ENCODE measurements at regions not wholly inside any gene's neighbourhood (a gene's known extent, or its start where the extent isn't known, plus 50 kb on each side); places are given as distances from the start of the nearest gene placed in this dataset.

DNA sequence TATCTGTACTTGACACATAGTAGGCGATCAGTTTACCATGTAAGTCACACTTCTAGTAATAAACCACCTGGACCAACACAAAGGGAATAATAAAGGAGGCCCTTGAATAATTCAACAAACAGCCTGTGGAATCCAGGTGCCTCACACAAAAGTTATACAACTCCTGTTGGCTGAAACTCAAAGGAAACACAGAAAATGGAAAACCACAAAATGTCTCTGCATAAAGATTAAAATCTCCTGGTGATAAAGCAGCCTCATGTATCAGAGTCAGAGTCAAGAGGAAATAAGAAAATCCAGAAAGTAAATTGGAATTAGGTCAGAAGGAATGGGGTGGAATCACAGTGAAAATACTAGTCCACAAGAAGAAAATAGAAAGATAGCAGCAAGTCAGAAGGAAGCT, 592.5 kb downstream of the NPHP4 start:
- no peak overlapping the region for H3K9ac ChIP-seq (ENCODE audit: low read length)
- no peaks in the 10 kb centered on the region for H3K79me2 ChIP-seq (replicated peaks; ENCODE audit: insufficient read depth, low read length)
- H3K27me3 ChIP-seq (ENCODE audit: insufficient read depth, low read depth, low read length) = no peaks in the 10 kb centered on the region
- TF ChIP-seq SMC3 (conservative IDR thresholded peaks at IDR 0.05; ENCODE audit: poor library complexity) = no peak
- no peak overlapping the region for H3K4me3 ChIP-seq (ENCODE audit: low read length)
- no peaks in the 10 kb centered on the region for H3F3A ChIP-seq (ENCODE audit: insufficient read depth, low read length, poor library complexity, severe bottlenecking)
- H3K4me2 ChIP-seq (ENCODE audit: low read length) = no peak overlapping the region
- H2AFZ ChIP-seq (ENCODE audit: low read depth, low read length) = no peak overlapping the region
- H3K9me3 ChIP-seq (ENCODE audit: low read length) = no peaks in the 10 kb centered on the region
- no peak overlapping the region for H3K27ac ChIP-seq (ENCODE audit: low read length)
- H3K9me2 ChIP-seq (ENCODE audit: insufficient read depth, low read length) = no peaks in the 10 kb centered on the region
- no peaks in the 10 kb centered on the region for H4K20me1 ChIP-seq (ENCODE audit: insufficient read depth)
- no peaks in the 10 kb centered on the region for H3K36me3 ChIP-seq (ENCODE audit: insufficient read depth, low read length)

DNA sequence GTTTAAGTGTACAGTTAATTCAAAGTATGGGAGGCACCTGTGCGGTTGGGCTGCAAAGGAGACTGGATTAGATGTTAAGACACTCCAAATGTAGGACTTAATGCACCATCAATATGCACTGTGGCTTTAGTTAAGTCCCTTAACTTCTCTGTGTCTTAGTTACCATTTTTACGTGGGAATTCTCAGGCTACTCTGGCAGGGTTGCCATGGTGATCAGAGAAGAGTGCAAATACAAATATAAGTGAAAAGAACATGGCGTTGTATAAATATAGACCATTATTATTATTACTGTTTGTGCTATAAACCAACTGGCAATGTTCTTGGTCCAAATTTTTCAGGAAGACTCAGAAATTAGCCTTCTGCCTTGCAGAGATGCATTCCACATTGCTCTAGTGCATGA, 595.6 kb downstream of the NPHP4 start:
- no peak overlapping the region for H3K27ac ChIP-seq (ENCODE audit: low read length)
- no peak for TF ChIP-seq EP300 (conservative IDR thresholded peaks at IDR 0.05; ENCODE audit: poor library complexity, severe bottlenecking)
- no peak for TF ChIP-seq POLR2AphosphoS5 (IDR thresholded peaks at IDR 0.05)
- TF ChIP-seq EZH2 (IDR thresholded peaks at IDR 0.05; ENCODE audit: borderline replicate concordance, insufficient read depth, low read length, poor library complexity, severe bottlenecking) = no peak
- no peak for TF ChIP-seq MXI1 (conservative IDR thresholded peaks at IDR 0.05; ENCODE audit: poor library complexity, severe bottlenecking)
- no peak for TF ChIP-seq RAD21 (conservative IDR thresholded peaks at IDR 0.05)
- TF ChIP-seq, protein P1, sequence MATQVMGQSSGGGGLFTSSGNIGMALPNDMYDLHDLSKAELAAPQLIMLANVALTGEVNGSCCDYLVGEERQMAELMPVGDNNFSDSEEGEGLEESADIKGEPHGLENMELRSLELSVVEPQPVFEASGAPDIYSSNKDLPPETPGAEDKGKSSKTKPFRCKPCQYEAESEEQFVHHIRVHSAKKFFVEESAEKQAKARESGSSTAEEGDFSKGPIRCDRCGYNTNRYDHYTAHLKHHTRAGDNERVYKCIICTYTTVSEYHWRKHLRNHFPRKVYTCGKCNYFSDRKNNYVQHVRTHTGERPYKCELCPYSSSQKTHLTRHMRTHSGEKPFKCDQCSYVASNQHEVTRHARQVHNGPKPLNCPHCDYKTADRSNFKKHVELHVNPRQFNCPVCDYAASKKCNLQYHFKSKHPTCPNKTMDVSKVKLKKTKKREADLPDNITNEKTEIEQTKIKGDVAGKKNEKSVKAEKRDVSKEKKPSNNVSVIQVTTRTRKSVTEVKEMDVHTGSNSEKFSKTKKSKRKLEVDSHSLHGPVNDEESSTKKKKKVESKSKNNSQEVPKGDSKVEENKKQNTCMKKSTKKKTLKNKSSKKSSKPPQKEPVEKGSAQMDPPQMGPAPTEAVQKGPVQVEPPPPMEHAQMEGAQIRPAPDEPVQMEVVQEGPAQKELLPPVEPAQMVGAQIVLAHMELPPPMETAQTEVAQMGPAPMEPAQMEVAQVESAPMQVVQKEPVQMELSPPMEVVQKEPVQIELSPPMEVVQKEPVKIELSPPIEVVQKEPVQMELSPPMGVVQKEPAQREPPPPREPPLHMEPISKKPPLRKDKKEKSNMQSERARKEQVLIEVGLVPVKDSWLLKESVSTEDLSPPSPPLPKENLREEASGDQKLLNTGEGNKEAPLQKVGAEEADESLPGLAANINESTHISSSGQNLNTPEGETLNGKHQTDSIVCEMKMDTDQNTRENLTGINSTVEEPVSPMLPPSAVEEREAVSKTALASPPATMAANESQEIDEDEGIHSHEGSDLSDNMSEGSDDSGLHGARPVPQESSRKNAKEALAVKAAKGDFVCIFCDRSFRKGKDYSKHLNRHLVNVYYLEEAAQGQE (IDR thresholded peaks at IDR 0.05; ENCODE audit: borderline replicate concordance) = no peak
- TF ChIP-seq SMC3 (conservative IDR thresholded peaks at IDR 0.05; ENCODE audit: poor library complexity) = no peak
- TF ChIP-seq, protein P2, sequence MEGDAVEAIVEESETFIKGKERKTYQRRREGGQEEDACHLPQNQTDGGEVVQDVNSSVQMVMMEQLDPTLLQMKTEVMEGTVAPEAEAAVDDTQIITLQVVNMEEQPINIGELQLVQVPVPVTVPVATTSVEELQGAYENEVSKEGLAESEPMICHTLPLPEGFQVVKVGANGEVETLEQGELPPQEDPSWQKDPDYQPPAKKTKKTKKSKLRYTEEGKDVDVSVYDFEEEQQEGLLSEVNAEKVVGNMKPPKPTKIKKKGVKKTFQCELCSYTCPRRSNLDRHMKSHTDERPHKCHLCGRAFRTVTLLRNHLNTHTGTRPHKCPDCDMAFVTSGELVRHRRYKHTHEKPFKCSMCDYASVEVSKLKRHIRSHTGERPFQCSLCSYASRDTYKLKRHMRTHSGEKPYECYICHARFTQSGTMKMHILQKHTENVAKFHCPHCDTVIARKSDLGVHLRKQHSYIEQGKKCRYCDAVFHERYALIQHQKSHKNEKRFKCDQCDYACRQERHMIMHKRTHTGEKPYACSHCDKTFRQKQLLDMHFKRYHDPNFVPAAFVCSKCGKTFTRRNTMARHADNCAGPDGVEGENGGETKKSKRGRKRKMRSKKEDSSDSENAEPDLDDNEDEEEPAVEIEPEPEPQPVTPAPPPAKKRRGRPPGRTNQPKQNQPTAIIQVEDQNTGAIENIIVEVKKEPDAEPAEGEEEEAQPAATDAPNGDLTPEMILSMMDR (IDR thresholded peaks at IDR 0.05; ENCODE audit: poor library complexity, severe bottlenecking) = no peak
- no peak for TF ChIP-seq TAF1 (IDR thresholded peaks at IDR 0.05; ENCODE audit: low read depth)

GRCh38 chr1:5394111-5394510, 598.1 kb downstream of the NPHP4 start:
- Histone ChIP-seq H3K27me3 (ENCODE audit: insufficient read depth, low read depth, low read length) (no peaks in the 10 kb centered on the region), H3K9ac (ENCODE audit: low read length) (no peak overlapping the region), H3K9me2 (ENCODE audit: insufficient read depth, low read length) (no peaks in the 10 kb centered on the region), H3K79me2 (replicated peaks; ENCODE audit: insufficient read depth, low read length) (no peaks in the 10 kb centered on the region), H3K4me2 (ENCODE audit: low read length) (no peak overlapping the region), H3K36me3 (ENCODE audit: insufficient read depth, low read length) (no peaks in the 10 kb centered on the region), H4K20me1 (ENCODE audit: insufficient read depth) (no peaks in the 10 kb centered on the region), H3K9me3 (ENCODE audit: low read length) (no peaks in the 10 kb centered on the region), H3K4me3 (ENCODE audit: low read length) (no peak overlapping the region), H3K27ac (ENCODE audit: low read length) (no peak overlapping the region), H2AFZ (ENCODE audit: low read depth, low read length) (no peak overlapping the region), H3F3A (ENCODE audit: insufficient read depth, low read length, poor library complexity, severe bottlenecking) (no peaks in the 10 kb centered on the region)
- TF ChIP-seq SMC3 (conservative IDR thresholded peaks at IDR 0.05; ENCODE audit: poor library complexity) (no peak), RAD21 (conservative IDR thresholded peaks at IDR 0.05) (no peak), TAF1 (IDR thresholded peaks at IDR 0.05; ENCODE audit: low read depth) (no peak), EZH2 (IDR thresholded peaks at IDR 0.05; ENCODE audit: borderline replicate concordance, insufficient read depth, low read length, poor library complexity, severe bottlenecking) (no peak), POLR2AphosphoS5 (IDR thresholded peaks at IDR 0.05) (no peak), EP300 (conservative IDR thresholded peaks at IDR 0.05; ENCODE audit: poor library complexity, severe bottlenecking) (no peak), MXI1 (conservative IDR thresholded peaks at IDR 0.05; ENCODE audit: poor library complexity, severe bottlenecking) (no peak)
- TF ChIP-seq, protein P2 (IDR thresholded peaks at IDR 0.05; ENCODE audit: poor library complexity, severe bottlenecking) = no peak
- TF ChIP-seq, protein P1 (IDR thresholded peaks at IDR 0.05; ENCODE audit: borderline replicate concordance) = no peak

More for the DNA sequence above, 595.6 kb downstream of the NPHP4 start:
- no peak overlapping the region for H3K4me2 ChIP-seq (ENCODE audit: low read length)
- H3K9me2 ChIP-seq (ENCODE audit: insufficient read depth, low read length) = no peaks in the 10 kb centered on the region
- no peak overlapping the region for H3K4me3 ChIP-seq (ENCODE audit: low read length)
- no peaks in the 10 kb centered on the region for H3F3A ChIP-seq (ENCODE audit: insufficient read depth, low read length, poor library complexity, severe bottlenecking)
- no peak overlapping the region for H2AFZ ChIP-seq (ENCODE audit: low read depth, low read length)
- H3K9me3 ChIP-seq (ENCODE audit: low read length) = no peaks in the 10 kb centered on the region
- H3K9ac ChIP-seq (ENCODE audit: low read length) = no peak overlapping the region
- H3K79me2 ChIP-seq (replicated peaks; ENCODE audit: insufficient read depth, low read length) = no peaks in the 10 kb centered on the region
- H3K27me3 ChIP-seq (ENCODE audit: insufficient read depth, low read depth, low read length) = no peaks in the 10 kb centered on the region
- H4K20me1 ChIP-seq (ENCODE audit: insufficient read depth) = no peaks in the 10 kb centered on the region
- H3K36me3 ChIP-seq (ENCODE audit: insufficient read depth, low read length) = no peaks in the 10 kb centered on the region
